ENCODE measurements at regions not wholly inside any gene's neighbourhood (a gene's known extent, or its start where the extent isn't known, plus 50 kb on each side); places are given as distances from the start of the nearest gene placed in this dataset.
"Not testable (repeated sequence)": the region's sequence is repeated elsewhere in the genome, so short reads cannot be mapped to it uniquely, and the experiment has no call there.

GRCh38 chrX:118246961-118247360 lies 98.9 kb upstream of the WDR44 start:
- H3K18ac ChIP-seq (ENCODE audit: extremely low read depth, low read length); H3K36me3 ChIP-seq (ENCODE audit: control insufficient read depth in 2 of 4, insufficient read depth in 4 of 4, low read length in 3 of 4); H3K56ac ChIP-seq (replicated peaks; ENCODE audit: insufficient read length, low read depth, low read length); H3K27ac ChIP-seq (ENCODE audit: low read depth, low read length); H2AFZ ChIP-seq (ENCODE audit: low read length); H3K79me2 ChIP-seq (ENCODE audit: control insufficient read depth in 1 of 2, insufficient read depth in 2 of 2, low read length in 2 of 2); DNase-seq (ENCODE audit: low read depth in 1 of 2, low spot score in 2 of 2); H2BK20ac ChIP-seq (ENCODE audit: low read length); POLR2A ChIA-PET (ENCODE audit: partially characterized antibody); H3K9ac ChIP-seq (replicated peaks in 1 of 4; ENCODE audit: extremely low read depth in 1 of 4, low read depth in 3 of 4, low read length in 3 of 4); H3K79me1 ChIP-seq (ENCODE audit: low read depth, low read length); FAIRE-seq; H3K4me3 ChIP-seq (ENCODE audit: extremely low read depth in 1 of 4, insufficient read depth in 2 of 4, low read depth in 3 of 4, low read length in 4 of 4); H2AK5ac ChIP-seq (ENCODE audit: low read depth, low read length); H3K4me2 ChIP-seq (ENCODE audit: insufficient read depth in 1 of 2, low read depth in 2 of 2, low read length in 2 of 2); H3K27me3 ChIP-seq (replicated peaks in 1 of 4; ENCODE audit: control insufficient read depth in 3 of 4, extremely low read depth in 1 of 4, insufficient read depth in 3 of 4, low read length in 3 of 4); H4K8ac ChIP-seq (ENCODE audit: extremely low read depth, insufficient read depth, low read length); H3K14ac ChIP-seq (ENCODE audit: insufficient read length); H2BK120ac ChIP-seq (replicated peaks; ENCODE audit: low read depth, low read length); H3K4me1 ChIP-seq (replicated peaks in 1 of 4; ENCODE audit: control insufficient read depth in 3 of 4, insufficient read depth in 4 of 4, low read length in 3 of 4); H3K4ac ChIP-seq (replicated peaks; ENCODE audit: insufficient read length, low read depth, low read length); H3K9me3 ChIP-seq (ENCODE audit: insufficient read depth in 2 of 2, low read depth in 1 of 2, low read length in 1 of 2); H2BK12ac ChIP-seq (ENCODE audit: low read depth, low read length); H4K5ac ChIP-seq (ENCODE audit: insufficient read length, low read depth, low read length); H3K23ac ChIP-seq (ENCODE audit: insufficient read length); H4K20me1 ChIP-seq (replicated peaks in 1 of 2; ENCODE audit: control insufficient read depth in 1 of 2, insufficient read depth in 2 of 2, low read length in 2 of 2); H2BK15ac ChIP-seq (ENCODE audit: low read length); H3K23me2 ChIP-seq (ENCODE audit: low read depth, low read length); H2BK5ac ChIP-seq (ENCODE audit: low read depth, low read length); H4K91ac ChIP-seq (replicated peaks; ENCODE audit: insufficient read length, low read length); CTCF ChIA-PET (ENCODE audit: partially characterized antibody): not testable (repeated sequence)
- WGBS, 2 experiments (ENCODE audit: extremely low coverage in 1 of 2, insufficient coverage in 1 of 2, insufficient read length in 1 of 2, insufficient replicate concordance in 2 of 2, low coverage in 1 of 2, low lambda C conversion rate in 2 of 2, missing lambda C conversion rate in 1 of 2) = 71% methylated on average over 2 of the region's 2 CpGs; no CpG with 5 or more reads in 1 of the 2 experiments

Data from H1 (cell line).